GM10248 (cell line): ENCODE measurements at regions not wholly inside any gene's neighbourhood (a gene's known extent, or its start where the extent isn't known, plus 50 kb on each side); places are given as distances from the start of the nearest gene placed in this dataset.

Experiments
- CTCF ChIA-PET: fragments of 300-600 bp; sonication (Branson Sonifier 250); formaldehyde crosslinking; extraction: SDS; loops from one replicate; lab custom pipeline; 2021; ENCODE audit warnings: antibody characterized with exemption; lab: Yijun Ruan, JAX
- POLR2A ChIA-PET: fragments of 350-650 bp; sonication (Branson Sonifier 250); formaldehyde crosslinking; extraction: SDS; loops from one replicate; lab custom pipeline; 2020; ENCODE audit warnings: antibody characterized with exemption; lab: Yijun Ruan, JAX
- DNase-seq: peaks from one replicate; pipeline ENCODE4 v3.0.0; 2012; ENCODE audit errors: extremely low spot score
- TF ChIP-seq, protein P1 (sequence below): IDR thresholded peaks from 2 replicates; pipeline ENCODE4 v1.5.1; 2012; ENCODE audit warnings: mild to moderate bottlenecking, low read depth; ENCODE audit errors: extremely low read depth, missing control alignments, control extremely low read depth

- no peak for DNase-seq
- ChIA-PET CTCF (no interaction called here), POLR2A (no interaction called here)
- TF ChIP-seq, protein P1, sequence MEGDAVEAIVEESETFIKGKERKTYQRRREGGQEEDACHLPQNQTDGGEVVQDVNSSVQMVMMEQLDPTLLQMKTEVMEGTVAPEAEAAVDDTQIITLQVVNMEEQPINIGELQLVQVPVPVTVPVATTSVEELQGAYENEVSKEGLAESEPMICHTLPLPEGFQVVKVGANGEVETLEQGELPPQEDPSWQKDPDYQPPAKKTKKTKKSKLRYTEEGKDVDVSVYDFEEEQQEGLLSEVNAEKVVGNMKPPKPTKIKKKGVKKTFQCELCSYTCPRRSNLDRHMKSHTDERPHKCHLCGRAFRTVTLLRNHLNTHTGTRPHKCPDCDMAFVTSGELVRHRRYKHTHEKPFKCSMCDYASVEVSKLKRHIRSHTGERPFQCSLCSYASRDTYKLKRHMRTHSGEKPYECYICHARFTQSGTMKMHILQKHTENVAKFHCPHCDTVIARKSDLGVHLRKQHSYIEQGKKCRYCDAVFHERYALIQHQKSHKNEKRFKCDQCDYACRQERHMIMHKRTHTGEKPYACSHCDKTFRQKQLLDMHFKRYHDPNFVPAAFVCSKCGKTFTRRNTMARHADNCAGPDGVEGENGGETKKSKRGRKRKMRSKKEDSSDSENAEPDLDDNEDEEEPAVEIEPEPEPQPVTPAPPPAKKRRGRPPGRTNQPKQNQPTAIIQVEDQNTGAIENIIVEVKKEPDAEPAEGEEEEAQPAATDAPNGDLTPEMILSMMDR = no peak
Observed at GRCh38 chr5:12323637-12324229, 419.5 kb upstream of the CTNND2 start.

DNA sequence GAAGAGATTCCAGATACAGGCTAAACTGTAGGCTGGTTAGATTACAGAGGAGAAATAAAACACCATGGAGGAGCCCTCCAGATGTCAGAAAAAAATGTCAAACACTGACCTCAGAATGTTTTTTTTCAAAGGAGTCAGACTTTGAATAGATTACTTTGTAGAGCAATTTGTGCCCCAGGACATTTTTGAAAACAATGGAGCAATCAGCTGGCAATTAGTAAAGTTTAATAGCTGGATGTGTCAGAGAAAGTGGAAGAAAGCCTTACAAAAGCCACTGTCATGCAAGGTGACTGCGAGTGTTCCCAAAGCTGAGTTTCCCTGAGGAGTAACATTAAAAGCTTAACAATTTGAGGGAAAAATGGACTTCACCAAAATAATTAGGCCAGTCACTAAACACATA is 417.8 kb upstream of the CTNND2 start:
- DNase-seq = no peak
- TF ChIP-seq, protein P1 = no peak
- POLR2A ChIA-PET = no interaction called here
- CTCF ChIA-PET = no interaction called here

GRCh38 chr5:12320331-12320730 is 416.1 kb upstream of the CTNND2 start:
- no peak for DNase-seq
- ChIA-PET POLR2A (no interaction called here), CTCF (no interaction called here)
- TF ChIP-seq, protein P1 = no peak

- DNase-seq = no peak
- TF ChIP-seq, protein P1 = no peak
- ChIA-PET CTCF (interaction anchor here (1.3 kb wide), 1 partner anchor 11 kb away, joined by 3 read pairs; no protein-coding TSS in a partner anchor), POLR2A (no interaction called here)
Observed at GRCh38 chr5:12316812-12317211, 412.6 kb upstream of the CTNND2 start.

DNA sequence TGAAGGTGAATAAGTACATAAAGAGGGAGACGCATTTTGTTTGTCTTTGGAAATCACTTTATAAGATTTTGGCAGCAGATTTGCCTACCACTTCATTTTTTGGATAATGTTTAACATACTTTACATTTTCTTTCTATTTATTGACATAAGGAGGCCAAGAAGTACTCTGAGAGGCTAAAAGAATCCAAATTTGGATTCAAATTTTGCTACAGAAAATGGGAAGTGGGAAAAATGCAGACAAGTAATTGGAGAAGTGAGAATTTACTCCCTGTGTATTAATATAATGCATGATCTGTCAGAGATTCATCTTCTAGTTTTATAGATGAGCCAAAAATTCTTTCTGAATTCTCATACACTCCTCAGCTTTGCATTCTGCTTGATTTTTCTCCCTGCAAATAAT is 411.2 kb upstream of the CTNND2 start:
- POLR2A ChIA-PET = no interaction called here
- TF ChIP-seq, protein P1 = no peak
- CTCF ChIA-PET = no interaction called here
- DNase-seq = no peak

DNA sequence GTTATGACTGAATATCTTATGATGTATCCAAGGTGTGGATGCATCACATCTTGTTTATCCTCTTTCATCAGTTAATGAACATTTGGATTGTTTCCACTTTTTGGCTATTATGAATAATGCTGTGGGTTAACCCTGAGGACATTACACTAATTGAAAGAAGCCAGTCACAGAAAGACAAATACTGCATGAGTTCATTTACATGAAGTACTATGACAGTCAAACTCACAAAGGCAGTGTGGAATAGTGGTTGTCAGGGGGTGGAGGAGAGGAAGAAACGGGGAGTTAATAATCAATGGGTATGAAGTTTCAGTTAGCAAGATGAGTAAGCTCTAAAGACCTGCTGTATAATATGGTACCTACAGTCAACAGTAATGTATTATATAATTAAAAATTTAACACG is 409.4 kb upstream of the CTNND2 start:
- TF ChIP-seq, protein P1 = no peak
- POLR2A ChIA-PET = no interaction called here
- DNase-seq = no peak

More for the DNA sequence above, 409.4 kb upstream of the CTNND2 start:
- CTCF ChIA-PET = no interaction called here
